ENCODE measurements at regions not wholly inside any gene's neighbourhood (a gene's known extent, or its start where the extent isn't known, plus 50 kb on each side); places are given as distances from the start of the nearest gene placed in this dataset.

DNA sequence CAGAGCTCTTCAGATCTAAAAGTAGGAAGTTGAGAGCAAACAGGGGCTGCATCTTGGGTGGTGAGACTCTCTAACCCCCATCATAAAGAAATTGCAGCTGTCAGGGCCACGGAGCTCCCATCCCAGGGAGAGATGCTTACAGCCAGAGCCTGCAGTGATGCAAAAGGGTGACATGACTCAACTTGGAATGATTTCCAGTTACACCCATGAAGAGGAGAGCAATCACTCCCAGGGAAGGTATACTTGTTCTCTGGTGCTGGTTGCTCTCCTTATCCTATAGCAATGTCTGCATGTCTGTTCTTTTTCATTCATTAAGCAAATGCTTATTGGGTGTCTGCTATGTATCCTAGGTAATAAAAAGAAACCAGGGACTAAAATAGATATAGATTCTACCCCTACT is 228.0 kb downstream of the RAB11FIP2 start:
- TF ChIP-seq CTCF (conservative IDR thresholded peaks at IDR 0.05 in 1 of 2, IDR thresholded peaks at IDR 0.05 in 1 of 2; ENCODE audit: low read depth in 1 of 2, low read length in 2 of 2), result no peak
- no peak for TF ChIP-seq EZH2 (IDR thresholded peaks at IDR 0.05; ENCODE audit: low read length, missing control alignments)
